ENCODE measurements at regions not wholly inside any gene's neighbourhood (a gene's known extent, or its start where the extent isn't known, plus 50 kb on each side); places are given as distances from the start of the nearest gene placed in this dataset.

- no peak for TF ChIP-seq FOS (IDR thresholded peaks at IDR 0.05; ENCODE audit: low read depth, low read length)
- TF ChIP-seq CEBPB (IDR thresholded peaks at IDR 0.05; ENCODE audit: low read depth, low read length), result no peak
- no peak for TF ChIP-seq RAD21 (IDR thresholded peaks at IDR 0.05; ENCODE audit: low read length)
- no peak for TF ChIP-seq POLR2A (IDR thresholded peaks at IDR 0.05; ENCODE audit: low read depth, low read length)
- no peak for TF ChIP-seq MAFK (IDR thresholded peaks at IDR 0.05; ENCODE audit: low read depth, low read length)
- TF ChIP-seq RCOR1 (IDR thresholded peaks at IDR 0.05; ENCODE audit: insufficient replicate concordance, low read length), result no peak
- no peak for TF ChIP-seq CTCF (conservative IDR thresholded peaks at IDR 0.05; ENCODE audit: low read depth, low read length)
- TF ChIP-seq CHD1 (IDR thresholded peaks at IDR 0.05; ENCODE audit: low read depth, low read length), result no peak
- no peak for TF ChIP-seq ELK1 (IDR thresholded peaks at IDR 0.05; ENCODE audit: borderline replicate concordance, low read depth, low read length)
- no peak for TF ChIP-seq MXI1 (IDR thresholded peaks at IDR 0.05; ENCODE audit: borderline replicate concordance, low read depth, low read length)
- no peak for TF ChIP-seq MAZ (IDR thresholded peaks at IDR 0.05; ENCODE audit: borderline replicate concordance, low read depth, low read length)
- no peak for TF ChIP-seq RFX5 (IDR thresholded peaks at IDR 0.05; ENCODE audit: low read depth, low read length)
- no peak for TF ChIP-seq BHLHE40 (IDR thresholded peaks at IDR 0.05; ENCODE audit: low read depth, low read length)
- no peak for TF ChIP-seq NFE2L2 (IDR thresholded peaks at IDR 0.05; ENCODE audit: low read depth, low read length)
- no peak for TF ChIP-seq USF2 (IDR thresholded peaks at IDR 0.05; ENCODE audit: low read depth, low read length)
- no peak for TF ChIP-seq SMC3 (IDR thresholded peaks at IDR 0.05; ENCODE audit: low read depth, low read length)
- Histone ChIP-seq H3K27ac (ENCODE audit: insufficient read depth, low read length) (no peak overlapping the region), H3K4ac (ENCODE audit: low read depth, low read length) (no peak overlapping the region), H4K8ac (ENCODE audit: low read depth in 2 of 2, low read length in 2 of 2) (no peak overlapping the region), H3K18ac (ENCODE audit: low read depth, low read length) (no peak overlapping the region), H3K56ac (ENCODE audit: extremely low read depth, insufficient read depth, low read length) (no peak overlapping the region), H3K9me1 (ENCODE audit: insufficient read depth, low read length) (no peaks in the 10 kb centered on the region), H3K27me3 (ENCODE audit: control insufficient read depth, insufficient read depth, low read length) (no peaks in the 10 kb centered on the region), H3K14ac (replicated peaks; ENCODE audit: low read depth, low read length) (no peak overlapping the region), H3K79me1 (ENCODE audit: low read depth in 1 of 2, low read length in 2 of 2) (no peaks in the 10 kb centered on the region), H3K9me3 (ENCODE audit: control insufficient read depth, insufficient read depth, low read length) (no peaks in the 10 kb centered on the region), H3K4me2 (ENCODE audit: low read depth, low read length) (no peak overlapping the region), H2AK5ac (ENCODE audit: low read depth, low read length) (no peak overlapping the region), H3K9ac (ENCODE audit: low read depth, low read length) (no peak overlapping the region), H2AK9ac (replicated peaks; ENCODE audit: low read depth, low read length, poor library complexity) (no peak overlapping the region), H2BK120ac (ENCODE audit: low read depth, low read length) (no peak overlapping the region), H2BK5ac (ENCODE audit: low read depth, low read length, poor library complexity, severe bottlenecking) (no peak overlapping the region), H4K20me1 (ENCODE audit: insufficient read depth, low read length) (no peaks in the 10 kb centered on the region), H2BK15ac (ENCODE audit: low read depth, low read length) (no peak overlapping the region), H3K36me3 (ENCODE audit: control insufficient read depth, insufficient read depth, low read length) (no peaks in the 10 kb centered on the region), H4K5ac (ENCODE audit: low read depth, low read length) (no peak overlapping the region), H2AFZ (replicated peaks; ENCODE audit: low read length, poor library complexity) (no peak overlapping the region), H3K4me3 (ENCODE audit: insufficient read depth, low read depth, low read length) (no peak overlapping the region), H4K91ac (ENCODE audit: insufficient read depth, low read depth, low read length) (no peak overlapping the region), H3K4me1 (ENCODE audit: control insufficient read depth, insufficient read depth, low read length) (no peaks in the 10 kb centered on the region), H2BK20ac (ENCODE audit: low read depth, low read length) (no peak overlapping the region), H3K23ac (ENCODE audit: low read depth, low read length) (no peak overlapping the region)
- in situ Hi-C loops (cut with MboI; ENCODE audit: low sequenced_read_pairs), result no loop called here
- dilution Hi-C loops (cut with HindIII; ENCODE audit: low sequenced_read_pairs, unreplicated experiment), result no loop called here
- no TSS peak for BruUV-seq (replicated peaks)
- WGBS, 2 experiments (ENCODE audit: extremely low coverage in 2 of 2, insufficient read length in 1 of 2), result no CpG with 5 or more reads among the region's 4 CpGs
- DNase-seq (no peak), ATAC-seq (ENCODE audit: low read depth) (no peak)
- ChIA-PET POLR2A (ENCODE audit: unreplicated experiment) (interaction anchor here (0.6 kb wide), 1 partner anchor 19 kb away, joined by 4 read pairs; no protein-coding TSS in a partner anchor), CTCF (no interaction called here)
- intact Hi-C loops (cut with micrococcal nuclease), result no loop called here
Observed at GRCh38 chr3:147919496-147919895, 510.3 kb downstream of the ZIC1 start.

Data from IMR-90 (cell line).